Endothelial cell of umbilical vein (primary cell): ENCODE measurements at regions not wholly inside any gene's neighbourhood (a gene's known extent, or its start where the extent isn't known, plus 50 kb on each side); places are given as distances from the start of the nearest gene placed in this dataset.

Experiments
- BruUV-seq: library from RNA; stranded (reverse); fragments of 400-500 nt; replicated peaks from 2 replicates; lab custom pipeline; 2021; lab: Mats Ljungman, UMichigan
- CTCF ChIA-PET: fragments of 300-600, 350-600 bp; sonication (Branson Sonifier 250); formaldehyde crosslinking; loops from one replicate; lab custom pipeline; 2021; ENCODE audit warnings: antibody characterized with exemption, inconsistent platforms; lab: Charles Lee
- POLR2A ChIA-PET: fragments of 300-600, 350-600 bp; sonication (Branson Sonifier 250); formaldehyde crosslinking; loops from one replicate; lab custom pipeline; 2021; ENCODE audit warnings: antibody characterized with exemption, inconsistent platforms; lab: Charles Lee
- DNase-seq: peaks from one replicate; pipeline ENCODE4 v3.0.0-alpha.2; 2011; ENCODE audit warnings: low read depth, low spot score
- FAIRE-seq: peaks from 2 replicates; lab custom pipeline; 2011; peaks lifted over from hg19 to GRCh38; lab: Jason Lieb, UNC
- H2AFZ ChIP-seq: 2 replicates; pipeline ENCODE4 v1.6.0; 2012; ENCODE audit warnings: low read depth, low read length, control low read depth, inconsistent platforms
- H3K27ac ChIP-seq: 2 replicates; pipeline ENCODE4 v1.5.1; 2011; ENCODE audit warnings: low read depth, mild to moderate bottlenecking, control low read depth, low read length, moderate library complexity; ENCODE audit not compliant: insufficient read depth
- H3K27me3 ChIP-seq, 2 experiments: 2 replicates each; pipeline versions ENCODE4 v1.6.0 to v1.6.1; 2011; ENCODE audit warnings: low read length in 2 of 2, mixed read lengths in 1 of 2; ENCODE audit not compliant: control insufficient read depth in 2 of 2, insufficient read depth in 2 of 2
- H3K36me3 ChIP-seq, 2 experiments: 2 replicates in 1 of 2; 3 replicates in 1 of 2; pipeline ENCODE4 v1.5.1; 2011; ENCODE audit warnings: low read length in 2 of 2, mild to moderate bottlenecking in 1 of 2, moderate library complexity in 1 of 2; ENCODE audit not compliant: control insufficient read depth in 2 of 2, insufficient read depth in 2 of 2; ENCODE audit errors: extremely low read depth in 1 of 2
- H3K4me1 ChIP-seq: 3 replicates; pipeline ENCODE4 v1.5.1; 2011; ENCODE audit warnings: mild to moderate bottlenecking, low read length; ENCODE audit not compliant: control insufficient read depth, insufficient read depth; ENCODE audit errors: extremely low read depth
- H3K4me2 ChIP-seq: 2 replicates; pipeline ENCODE4 v1.6.1; 2011; ENCODE audit warnings: low read length, control low read depth, mixed read lengths; ENCODE audit not compliant: insufficient read depth
- H3K4me3 ChIP-seq, 3 experiments: fragments of 200-600 bp in 1 of 3; sonication (generic), shearing (Covaris generic) in 1 of 3; replicated peaks in 1 of 3; 2 replicates each; pipeline ENCODE4 v1.5.1; 2011 to 2016; ENCODE audit warnings: control low read depth in 3 of 3, low read length in 3 of 3, mild to moderate bottlenecking in 2 of 3, inconsistent platforms in 1 of 3, low read depth in 1 of 3, moderate library complexity in 1 of 3; ENCODE audit not compliant: insufficient read depth in 1 of 3
- H3K79me2 ChIP-seq: 2 replicates; pipeline ENCODE4 v1.6.0; 2012; ENCODE audit warnings: low read length, inconsistent platforms; ENCODE audit not compliant: control insufficient read depth, insufficient read depth
- H3K9ac ChIP-seq: replicated peaks from 2 replicates; pipeline ENCODE3; 2011; ENCODE audit warnings: low read length, control low read depth; ENCODE audit not compliant: insufficient read depth; ENCODE audit errors: extremely low read depth
- H3K9me1 ChIP-seq: replicated peaks from 3 replicates; pipeline ENCODE4 v1.6.0; 2011; ENCODE audit warnings: mild to moderate bottlenecking, low read length; ENCODE audit not compliant: control insufficient read depth, insufficient read depth; ENCODE audit errors: extremely low read depth
- H3K9me3 ChIP-seq: replicated peaks from 2 replicates; pipeline ENCODE4 v1.5.1; 2012; ENCODE audit warnings: low read length, inconsistent platforms; ENCODE audit not compliant: control insufficient read depth, insufficient read depth
- H4K20me1 ChIP-seq: replicated peaks from 2 replicates; pipeline ENCODE3; 2011; ENCODE audit warnings: mild to moderate bottlenecking, low read length; ENCODE audit not compliant: control insufficient read depth, insufficient read depth; ENCODE audit errors: extremely low read depth
- CTCF ChIP-seq, 2 donors: IDR thresholded peaks; 1 replicate in 1 of 2; 2 replicates in 1 of 2; pipeline ENCODE4 v1.5.1; 2011; ENCODE audit warnings: low read length in 2 of 2, mild to moderate bottlenecking in 2 of 2, moderate library complexity in 2 of 2, control low read depth in 1 of 2, inconsistent platforms in 1 of 2, low read depth in 1 of 2; ENCODE audit not compliant: insufficient read depth in 1 of 2; ENCODE audit errors: extremely low read depth in 1 of 2
- EZH2 ChIP-seq: IDR thresholded peaks from 2 replicates; pipeline ENCODE4 v1.6.1; 2012; ENCODE audit warnings: borderline replicate concordance, low read depth, mild to moderate bottlenecking, moderate library complexity, low read length, inconsistent platforms; ENCODE audit not compliant: severe bottlenecking
- FOS ChIP-seq: IDR thresholded peaks from 2 replicates; pipeline ENCODE4 v1.6.1; 2011; ENCODE audit warnings: mild to moderate bottlenecking, low read length, moderate library complexity, borderline replicate concordance; ENCODE audit not compliant: insufficient read depth
- GATA2 ChIP-seq: IDR thresholded peaks from 2 replicates; pipeline ENCODE4 v1.7.0; 2011; ENCODE audit warnings: low read depth, mild to moderate bottlenecking, moderate library complexity, mixed read lengths, low read length; ENCODE audit not compliant: insufficient read length, insufficient read depth
- JUN ChIP-seq: IDR thresholded peaks from 2 replicates; pipeline ENCODE4 v1.6.1; 2011; ENCODE audit warnings: borderline replicate concordance, low read depth; ENCODE audit not compliant: insufficient read length, insufficient read depth
- POLR2A ChIP-seq: IDR thresholded peaks from 2 replicates; pipeline ENCODE4 v1.6.1; 2012; ENCODE audit warnings: low read depth, mild to moderate bottlenecking, control low read depth, low read length
- POLR2AphosphoS5 ChIP-seq: IDR thresholded peaks from 2 replicates; pipeline ENCODE4 v1.6.1; 2012; ENCODE audit warnings: low read depth, mild to moderate bottlenecking, control low read depth, low read length, moderate library complexity; ENCODE audit not compliant: insufficient read depth
- dilution Hi-C: fragments of 300-500 bp; cut with MboI; formaldehyde crosslinking; loops from one replicate; pipeline ENCODE4 v1.15.0; 2019; ENCODE audit warnings: low sequenced_read_pairs; ENCODE audit not compliant: extremely low pct_ligation_motif_present
- intact Hi-C: fragments of 100-400 bp; cut with micrococcal nuclease; formaldehyde crosslinking; loops from one replicate; pipeline ENCODE4 v1.10.0; 2022

GRCh38 chr22:27258616-27259172 is 542.9 kb downstream of the MN1 start:
- no peak overlapping the region for H3K4me3 ChIP-seq
- H3K79me2 ChIP-seq: no peaks in the 10 kb centered on the region
- no peaks in the 10 kb centered on the region for H4K20me1 ChIP-seq
- dilution Hi-C loops: no loop called here
- H3K4me1 ChIP-seq: no peaks in the 10 kb centered on the region
- no peak for FAIRE-seq
- peaks cover 0 to 4% of the 10 kb centered on the region in 2 experiments for H3K27me3 ChIP-seq
- no peaks in the 10 kb centered on the region for H3K9me3 ChIP-seq
- DNase-seq: no peak
- no TSS peak for BruUV-seq
- TF ChIP-seq GATA2 (no peak), EZH2 (no peak), POLR2A (no peak), JUN (no peak), POLR2AphosphoS5 (no peak), FOS (no peak), CTCF (IDR thresholded peaks at IDR 0.05; ENCODE audit: extremely low read depth in 1 of 2, insufficient read depth in 1 of 2, low read depth in 1 of 2, low read length in 2 of 2) (no peak)
- H3K9me1 ChIP-seq: no peaks in the 10 kb centered on the region
- CTCF ChIA-PET: no interaction called here
- intact Hi-C loops: no loop called here
- H2AFZ ChIP-seq: no peak overlapping the region
- no peaks in the 10 kb centered on the region for H3K36me3 ChIP-seq
- no peak overlapping the region for H3K9ac ChIP-seq
- H3K4me2 ChIP-seq: no peak overlapping the region
- POLR2A ChIA-PET: no interaction called here
- no peak overlapping the region for H3K27ac ChIP-seq
